CD4-positive, CD25-positive, alpha-beta regulatory T cell (primary cell): ENCODE measurements at regions not wholly inside any gene's neighbourhood (a gene's known extent, or its start where the extent isn't known, plus 50 kb on each side); places are given as distances from the start of the nearest gene placed in this dataset.

Experiments
- ATAC-seq, 2 donors: fragments of 150-1000 bp; cut with Tn5 transposase; one replicate each; pipeline ENCODE4 v1.10.0; 2021; ENCODE audit warnings: low read depth in 2 of 2, moderate number of reproducible peaks in 2 of 2, moderate library complexity in 1 of 2
- DNase-seq, 3 donors: peaks; one replicate each; pipeline versions ENCODE4 v3.0.0 to v3.0.0-alpha.2; 2012 to 2022; ENCODE audit warnings: mixed read lengths in 1 of 3
- H3K27ac ChIP-seq: one replicate; pipeline ENCODE4 v1.7.0; 2013; ENCODE audit warnings: mild to moderate bottlenecking, low read length; ENCODE audit not compliant: insufficient read depth, poor library complexity, severe bottlenecking
- H3K27me3 ChIP-seq: one replicate; pipeline ENCODE4 v1.7.0; 2013; ENCODE audit warnings: low read length; ENCODE audit not compliant: control insufficient read depth, insufficient read depth
- H3K36me3 ChIP-seq: one replicate; pipeline ENCODE4 v1.7.0; 2013; ENCODE audit warnings: mild to moderate bottlenecking, low read length, moderate library complexity; ENCODE audit not compliant: control insufficient read depth, insufficient read depth
- H3K4me1 ChIP-seq: 2 replicates; pipeline ENCODE4 v1.7.0; 2013; ENCODE audit warnings: mild to moderate bottlenecking, low read length; ENCODE audit not compliant: insufficient read depth, control insufficient read depth, poor library complexity, severe bottlenecking
- H3K4me3 ChIP-seq: one replicate; pipeline ENCODE4 v1.7.0; 2013; ENCODE audit warnings: low read depth, mild to moderate bottlenecking, low read length, moderate library complexity
- H3K9me3 ChIP-seq, 2 experiments: 1 replicate in 1 of 2; 2 replicates in 1 of 2; pipeline ENCODE4 v1.7.0; 2013; ENCODE audit warnings: low read length in 2 of 2, mild to moderate bottlenecking in 1 of 2, moderate library complexity in 1 of 2; ENCODE audit not compliant: control insufficient read depth in 2 of 2
- H3K27ac Mint-ChIP-seq, 3 donors: one replicate each; pipeline ENCODE4 v1.8.0; 2020 to 2022; ENCODE audit warnings: mild to moderate bottlenecking in 3 of 3, mixed read lengths in 3 of 3, moderate library complexity in 2 of 3
- H3K27me3 Mint-ChIP-seq: one replicate; pipeline ENCODE4 v1.8.0; 2022; ENCODE audit warnings: mild to moderate bottlenecking, mixed read lengths
- H3K36me3 Mint-ChIP-seq: one replicate; pipeline ENCODE4 v1.8.0; 2020; ENCODE audit warnings: mixed read lengths
- H3K4me1 Mint-ChIP-seq, 4 donors: one replicate each; pipeline ENCODE4 v1.8.0; 2020 to 2022; ENCODE audit warnings: mixed read lengths in 4 of 4, mild to moderate bottlenecking in 1 of 4
- H3K4me3 Mint-ChIP-seq, 4 donors: one replicate each; pipeline ENCODE4 v1.8.0; 2020 to 2022; ENCODE audit warnings: mild to moderate bottlenecking in 4 of 4, mixed read lengths in 4 of 4, moderate library complexity in 3 of 4
- H3K9me3 Mint-ChIP-seq, 7 donors: one replicate each; pipeline ENCODE4 v1.8.0; 2020 to 2022; ENCODE audit warnings: mixed read lengths in 7 of 7, mild to moderate bottlenecking in 3 of 7, moderate library complexity in 2 of 7

DNA sequence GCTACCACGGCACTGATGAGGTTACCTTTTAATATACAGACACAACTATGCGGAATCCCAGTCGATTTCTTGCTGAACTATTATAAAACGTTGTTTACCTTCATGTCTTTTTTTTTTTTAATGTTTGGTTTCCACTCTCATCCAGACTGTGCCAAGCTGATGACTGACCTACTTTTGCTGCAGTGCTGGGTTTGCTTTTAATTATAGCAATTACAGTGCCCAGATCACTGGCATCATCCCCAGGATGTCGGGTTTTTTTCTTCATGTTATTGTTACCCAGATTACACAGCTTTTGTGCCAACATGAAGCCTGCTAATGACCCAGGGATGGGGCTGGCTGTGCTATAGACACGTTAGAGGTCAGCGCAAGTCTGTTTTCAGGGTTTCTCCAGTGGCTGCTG is 294.0 kb upstream of the ATP10A start:
- peaks cover 0 to 16% (median 10%) of the 10 kb centered on the region in 7 donors for H3K9me3 Mint-ChIP-seq
- no peak for DNase-seq

DNA sequence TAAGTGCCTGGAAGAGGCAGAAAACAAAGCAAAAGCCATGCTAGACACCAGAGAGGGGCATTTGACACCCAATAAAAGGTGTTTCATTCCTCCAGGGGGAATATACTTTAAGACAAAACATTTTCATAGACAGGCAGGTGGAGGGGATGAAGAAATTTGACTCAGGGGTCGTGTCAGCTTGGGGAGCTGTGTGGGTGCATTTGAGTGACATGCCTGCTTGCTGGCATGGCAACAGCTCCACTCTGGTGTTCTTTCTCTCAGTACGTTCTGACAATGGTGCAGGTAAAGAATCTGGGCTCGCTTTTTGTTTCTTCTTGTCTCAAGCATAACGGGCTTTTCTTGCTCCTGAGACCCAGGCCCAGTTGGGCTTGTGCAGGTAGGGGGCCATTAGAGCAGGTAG is 292.9 kb upstream of the ATP10A start:
- H3K4me1 ChIP-seq: no peaks in the 10 kb centered on the region
- Mint-ChIP-seq H3K9me3 (peaks cover 0 to 16% (median 10%) of the 10 kb centered on the region in 7 donors), H3K4me1 (no peaks in the 10 kb centered on the region), H3K36me3 (no peaks in the 10 kb centered on the region), H3K4me3 (no peak overlapping the region), H3K27ac (peak overlapping the region in 1 of 3 donors; percentile 80), H3K27me3 (no peaks in the 10 kb centered on the region)
- H3K36me3 ChIP-seq: no peaks in the 10 kb centered on the region
- ATAC-seq (no peak), DNase-seq (no peak)
- H3K4me3 ChIP-seq: no peak overlapping the region
- no peaks in the 10 kb centered on the region for H3K27me3 ChIP-seq
- H3K9me3 ChIP-seq: no peaks in the 10 kb centered on the region
- no peak overlapping the region for H3K27ac ChIP-seq

More for the DNA sequence above, 294.0 kb upstream of the ATP10A start:
- Mint-ChIP-seq H3K27ac (no peak overlapping the region), H3K36me3 (no peaks in the 10 kb centered on the region), H3K4me3 (no peak overlapping the region), H3K27me3 (no peaks in the 10 kb centered on the region), H3K4me1 (no peaks in the 10 kb centered on the region)
- H3K27me3 ChIP-seq: no peaks in the 10 kb centered on the region
- no peak overlapping the region for H3K4me3 ChIP-seq
- no peak for ATAC-seq
- H3K9me3 ChIP-seq: no peaks in the 10 kb centered on the region
- H3K27ac ChIP-seq: no peak overlapping the region
- H3K4me1 ChIP-seq: no peaks in the 10 kb centered on the region
- H3K36me3 ChIP-seq: no peaks in the 10 kb centered on the region

GRCh38 chr15:26148156-26148860 is 285.2 kb upstream of the ATP10A start:
- no peak for ATAC-seq
- H3K4me3 Mint-ChIP-seq: no peak overlapping the region
- H3K9me3 Mint-ChIP-seq: peaks cover 0 to 11% (median 3%) of the 10 kb centered on the region in 7 donors
- H3K27ac Mint-ChIP-seq: no peak overlapping the region
- Histone ChIP-seq H3K36me3 (no peaks in the 10 kb centered on the region), H3K27ac (no peak overlapping the region), H3K9me3 (no peaks in the 10 kb centered on the region), H3K4me1 (no peaks in the 10 kb centered on the region), H3K4me3 (no peak overlapping the region), H3K27me3 (peaks cover 2% of the 10 kb centered on the region)
- no peak for DNase-seq
- peaks cover under 1% of the 10 kb centered on the region for H3K27me3 Mint-ChIP-seq
- no peaks in the 10 kb centered on the region for H3K36me3 Mint-ChIP-seq
- H3K4me1 Mint-ChIP-seq: no peaks in the 10 kb centered on the region

- Histone ChIP-seq H3K27ac (no peak overlapping the region), H3K27me3 (peaks cover 2% of the 10 kb centered on the region), H3K4me1 (no peaks in the 10 kb centered on the region), H3K9me3 (no peaks in the 10 kb centered on the region), H3K36me3 (no peaks in the 10 kb centered on the region), H3K4me3 (no peak overlapping the region)
- ATAC-seq (no peak), DNase-seq (no peak)
- H3K27me3 Mint-ChIP-seq: peaks cover 7% of the 10 kb centered on the region
- H3K27ac Mint-ChIP-seq: no peak overlapping the region
- peaks cover 0 to 5% (median 1%) of the 10 kb centered on the region in 7 donors for H3K9me3 Mint-ChIP-seq
- H3K4me1 Mint-ChIP-seq: no peaks in the 10 kb centered on the region
- no peaks in the 10 kb centered on the region for H3K36me3 Mint-ChIP-seq
- no peak overlapping the region for H3K4me3 Mint-ChIP-seq
These were observed 283.1 kb upstream of the ATP10A start for GRCh38 chr15:26146202-26146601.

- DNase-seq: no peak
- Histone ChIP-seq H3K4me1 (no peaks in the 10 kb centered on the region), H3K27ac (no peak overlapping the region), H3K36me3 (no peaks in the 10 kb centered on the region), H3K4me3 (no peak overlapping the region), H3K27me3 (peaks cover 2% of the 10 kb centered on the region), H3K9me3 (no peaks in the 10 kb centered on the region)
- Mint-ChIP-seq H3K36me3 (no peaks in the 10 kb centered on the region), H3K9me3 (peaks cover 0 to 5% (median 1%) of the 10 kb centered on the region in 7 donors), H3K27me3 (peaks cover 7% of the 10 kb centered on the region), H3K27ac (no peak overlapping the region), H3K4me1 (no peaks in the 10 kb centered on the region), H3K4me3 (no peak overlapping the region)
- ATAC-seq: no peak
These were observed 282.7 kb upstream of the ATP10A start for GRCh38 chr15:26145796-26146195.

GRCh38 chr15:26144836-26145235 is 281.7 kb upstream of the ATP10A start:
- Histone ChIP-seq H3K9me3 (no peaks in the 10 kb centered on the region), H3K27me3 (peaks cover 2% of the 10 kb centered on the region), H3K4me1 (no peaks in the 10 kb centered on the region), H3K4me3 (no peak overlapping the region), H3K36me3 (no peaks in the 10 kb centered on the region), H3K27ac (no peak overlapping the region)
- H3K9me3 Mint-ChIP-seq: peaks cover 0 to 5% (median 0%) of the 10 kb centered on the region in 7 donors
- peak overlapping the region in 1 of 4 donors; percentile 27 for H3K4me3 Mint-ChIP-seq
- H3K36me3 Mint-ChIP-seq: no peaks in the 10 kb centered on the region
- ATAC-seq (no peak), DNase-seq (no peak)
- no peak overlapping the region for H3K27ac Mint-ChIP-seq
- H3K4me1 Mint-ChIP-seq: no peaks in the 10 kb centered on the region
- H3K27me3 Mint-ChIP-seq: peaks cover 7% of the 10 kb centered on the region

GRCh38 chr15:26143221-26143620 is 280.1 kb upstream of the ATP10A start:
- H3K9me3 Mint-ChIP-seq: peaks cover 0 to 4% (median 1%) of the 10 kb centered on the region in 7 donors
- no peaks in the 10 kb centered on the region for H3K4me1 Mint-ChIP-seq
- ATAC-seq: no peak
- no peaks in the 10 kb centered on the region for H3K36me3 Mint-ChIP-seq
- Histone ChIP-seq H3K4me3 (no peak overlapping the region), H3K27me3 (peaks cover 2% of the 10 kb centered on the region), H3K27ac (no peak overlapping the region), H3K9me3 (no peaks in the 10 kb centered on the region), H3K4me1 (no peaks in the 10 kb centered on the region), H3K36me3 (no peaks in the 10 kb centered on the region)
- no peak overlapping the region for H3K4me3 Mint-ChIP-seq
- H3K27ac Mint-ChIP-seq: no peak overlapping the region
- DNase-seq: no peak
- peaks cover 7% of the 10 kb centered on the region for H3K27me3 Mint-ChIP-seq

GRCh38 chr15:26134812-26135211 is 271.7 kb upstream of the ATP10A start:
- Histone ChIP-seq H3K9me3 (no peaks in the 10 kb centered on the region), H3K36me3 (no peaks in the 10 kb centered on the region), H3K4me3 (no peak overlapping the region), H3K4me1 (no peaks in the 10 kb centered on the region), H3K27me3 (peaks cover 4% of the 10 kb centered on the region), H3K27ac (no peak overlapping the region)
- H3K27ac Mint-ChIP-seq: no peak overlapping the region
- no peaks in the 10 kb centered on the region for H3K4me1 Mint-ChIP-seq
- H3K4me3 Mint-ChIP-seq: no peak overlapping the region
- DNase-seq (no peak), ATAC-seq (no peak)
- H3K27me3 Mint-ChIP-seq: peaks cover 6% of the 10 kb centered on the region
- H3K36me3 Mint-ChIP-seq: no peaks in the 10 kb centered on the region
- H3K9me3 Mint-ChIP-seq: peaks cover 0 to 9% (median 0%) of the 10 kb centered on the region in 7 donors
